ENCODE measurements at regions not wholly inside any gene's neighbourhood (a gene's known extent, or its start where the extent isn't known, plus 50 kb on each side); places are given as distances from the start of the nearest gene placed in this dataset.

- H3K4me1 ChIP-seq = no peaks in the 10 kb centered on the region
- H3K27ac ChIP-seq (replicated peaks in 1 of 4) = no peak overlapping the region
- H3K27me3 ChIP-seq = no peaks in the 10 kb centered on the region
- H3K4me3 ChIP-seq = no peak overlapping the region
- H3K36me3 ChIP-seq = no peaks in the 10 kb centered on the region
- WGBS = 71% methylated on average over 6 of the region's 6 CpGs
- intact Hi-C loops (cut with DNase I) = no loop called here
- peaks cover 0 to 6% (median 0%) of the 10 kb centered on the region in 4 donors for H3K9me3 ChIP-seq
- TF ChIP-seq POLR2AphosphoS5 (IDR thresholded peaks at IDR 0.05) (no peak), EP300 (IDR thresholded peaks at IDR 0.05) (no peak), POLR2A (IDR thresholded peaks at IDR 0.05; ENCODE audit: low read depth) (no peak)
- TF ChIP-seq, protein P1, sequence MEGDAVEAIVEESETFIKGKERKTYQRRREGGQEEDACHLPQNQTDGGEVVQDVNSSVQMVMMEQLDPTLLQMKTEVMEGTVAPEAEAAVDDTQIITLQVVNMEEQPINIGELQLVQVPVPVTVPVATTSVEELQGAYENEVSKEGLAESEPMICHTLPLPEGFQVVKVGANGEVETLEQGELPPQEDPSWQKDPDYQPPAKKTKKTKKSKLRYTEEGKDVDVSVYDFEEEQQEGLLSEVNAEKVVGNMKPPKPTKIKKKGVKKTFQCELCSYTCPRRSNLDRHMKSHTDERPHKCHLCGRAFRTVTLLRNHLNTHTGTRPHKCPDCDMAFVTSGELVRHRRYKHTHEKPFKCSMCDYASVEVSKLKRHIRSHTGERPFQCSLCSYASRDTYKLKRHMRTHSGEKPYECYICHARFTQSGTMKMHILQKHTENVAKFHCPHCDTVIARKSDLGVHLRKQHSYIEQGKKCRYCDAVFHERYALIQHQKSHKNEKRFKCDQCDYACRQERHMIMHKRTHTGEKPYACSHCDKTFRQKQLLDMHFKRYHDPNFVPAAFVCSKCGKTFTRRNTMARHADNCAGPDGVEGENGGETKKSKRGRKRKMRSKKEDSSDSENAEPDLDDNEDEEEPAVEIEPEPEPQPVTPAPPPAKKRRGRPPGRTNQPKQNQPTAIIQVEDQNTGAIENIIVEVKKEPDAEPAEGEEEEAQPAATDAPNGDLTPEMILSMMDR (IDR thresholded peaks at IDR 0.05) = no peak
- no peak for DNase-seq (ENCODE audit: extremely low spot score)
Measured at GRCh38 chr16:52002026-52002425, 544.9 kb downstream of the TOX3 start.

DNA sequence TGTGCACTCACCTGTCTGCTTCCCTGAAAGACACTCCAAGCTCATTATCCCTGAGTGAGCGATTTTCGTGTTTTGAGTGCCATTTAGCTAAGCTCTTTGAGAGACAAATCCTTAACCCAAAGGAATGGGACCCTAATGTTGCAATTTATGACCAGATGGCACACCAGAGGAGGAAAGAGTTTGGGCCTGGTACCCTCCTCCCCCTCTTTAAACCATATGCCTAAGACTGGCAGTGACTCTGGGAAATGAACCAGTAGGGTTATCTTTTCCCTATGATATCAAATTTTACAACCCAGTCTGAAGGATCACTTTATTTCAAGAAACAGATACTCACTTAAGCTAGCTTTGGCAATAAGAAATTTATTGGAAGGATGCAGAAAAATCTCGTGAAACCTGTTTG lies 550.4 kb downstream of the TOX3 start:
- no peak for DNase-seq (ENCODE audit: extremely low spot score)
- peaks cover 0 to 6% (median 0%) of the 10 kb centered on the region in 4 donors for H3K9me3 ChIP-seq
- TF ChIP-seq, protein P1 (IDR thresholded peaks at IDR 0.05) = no peak
- TF ChIP-seq EP300 (IDR thresholded peaks at IDR 0.05) (no peak), POLR2A (IDR thresholded peaks at IDR 0.05; ENCODE audit: low read depth) (no peak), POLR2AphosphoS5 (IDR thresholded peaks at IDR 0.05) (no peak)
- H3K27me3 ChIP-seq = no peaks in the 10 kb centered on the region
- H3K4me3 ChIP-seq = no peak overlapping the region
- no peaks in the 10 kb centered on the region for H3K4me1 ChIP-seq
- no peak overlapping the region for H3K27ac ChIP-seq (replicated peaks in 1 of 4)
- no peaks in the 10 kb centered on the region for H3K36me3 ChIP-seq
- intact Hi-C loops (cut with DNase I) = no loop called here
- 60% methylated on average over 3 of the region's 3 CpGs for WGBS

- Histone ChIP-seq H3K4me3 (no peak overlapping the region), H3K9me3 (peaks cover 0 to 6% (median 0%) of the 10 kb centered on the region in 4 donors), H3K27me3 (no peaks in the 10 kb centered on the region), H3K36me3 (no peaks in the 10 kb centered on the region), H3K4me1 (no peaks in the 10 kb centered on the region), H3K27ac (replicated peaks in 1 of 4) (no peak overlapping the region)
- intact Hi-C loops (cut with DNase I) = no loop called here
- no peak for TF ChIP-seq EP300 (IDR thresholded peaks at IDR 0.05)
- TF ChIP-seq POLR2AphosphoS5 (IDR thresholded peaks at IDR 0.05) = no peak
- TF ChIP-seq, protein P1 (IDR thresholded peaks at IDR 0.05) = no peak
- no peak for TF ChIP-seq POLR2A (IDR thresholded peaks at IDR 0.05; ENCODE audit: low read depth)
- 49% methylated on average over 8 of the region's 8 CpGs for WGBS
- no peak for DNase-seq (ENCODE audit: extremely low spot score)
Measured at GRCh38 chr16:51994597-51994996, 552.3 kb downstream of the TOX3 start.

- H3K27me3 ChIP-seq = peaks cover 0 to 8% (median 0%) of the 10 kb centered on the region in 4 donors
- H3K9me3 ChIP-seq = no peaks in the 10 kb centered on the region
- DNase-seq (ENCODE audit: extremely low spot score) = no peak
- no peak overlapping the region for H3K27ac ChIP-seq (replicated peaks in 1 of 4)
- WGBS = 72% methylated on average over 6 of the region's 6 CpGs
- no peaks in the 10 kb centered on the region for H3K4me1 ChIP-seq
- no peaks in the 10 kb centered on the region for H3K36me3 ChIP-seq
- intact Hi-C loops (cut with DNase I) = loop anchor here (10.0 kb wide), 1 partner anchor 165 kb away; no protein-coding TSS in a partner anchor
- H3K4me3 ChIP-seq = no peak overlapping the region
- TF ChIP-seq POLR2A (IDR thresholded peaks at IDR 0.05; ENCODE audit: low read depth) (no peak), EP300 (IDR thresholded peaks at IDR 0.05) (no peak), POLR2AphosphoS5 (IDR thresholded peaks at IDR 0.05) (no peak)
Measured at GRCh38 chr16:51989637-51990230, 557.2 kb downstream of the TOX3 start.

GRCh38 chr16:51988977-51989376 lies 558.0 kb downstream of the TOX3 start:
- Histone ChIP-seq H3K4me3 (no peak overlapping the region), H3K9me3 (no peaks in the 10 kb centered on the region), H3K27me3 (peaks cover 0 to 8% (median 0%) of the 10 kb centered on the region in 4 donors), H3K36me3 (no peaks in the 10 kb centered on the region), H3K4me1 (no peaks in the 10 kb centered on the region), H3K27ac (replicated peaks in 1 of 4) (no peak overlapping the region)
- intact Hi-C loops (cut with DNase I) = loop anchor here (10.0 kb wide), 1 partner anchor 164 kb away; no protein-coding TSS in a partner anchor
- TF ChIP-seq POLR2AphosphoS5 (IDR thresholded peaks at IDR 0.05) = no peak
- TF ChIP-seq, protein P1 (IDR thresholded peaks at IDR 0.05) = no peak
- TF ChIP-seq EP300 (IDR thresholded peaks at IDR 0.05) = no peak
- TF ChIP-seq POLR2A (IDR thresholded peaks at IDR 0.05; ENCODE audit: low read depth) = no peak
- DNase-seq (ENCODE audit: extremely low spot score) = no peak
